ENCODE measurements at regions not wholly inside any gene's neighbourhood (a gene's known extent, or its start where the extent isn't known, plus 50 kb on each side); places are given as distances from the start of the nearest gene placed in this dataset.

DNA sequence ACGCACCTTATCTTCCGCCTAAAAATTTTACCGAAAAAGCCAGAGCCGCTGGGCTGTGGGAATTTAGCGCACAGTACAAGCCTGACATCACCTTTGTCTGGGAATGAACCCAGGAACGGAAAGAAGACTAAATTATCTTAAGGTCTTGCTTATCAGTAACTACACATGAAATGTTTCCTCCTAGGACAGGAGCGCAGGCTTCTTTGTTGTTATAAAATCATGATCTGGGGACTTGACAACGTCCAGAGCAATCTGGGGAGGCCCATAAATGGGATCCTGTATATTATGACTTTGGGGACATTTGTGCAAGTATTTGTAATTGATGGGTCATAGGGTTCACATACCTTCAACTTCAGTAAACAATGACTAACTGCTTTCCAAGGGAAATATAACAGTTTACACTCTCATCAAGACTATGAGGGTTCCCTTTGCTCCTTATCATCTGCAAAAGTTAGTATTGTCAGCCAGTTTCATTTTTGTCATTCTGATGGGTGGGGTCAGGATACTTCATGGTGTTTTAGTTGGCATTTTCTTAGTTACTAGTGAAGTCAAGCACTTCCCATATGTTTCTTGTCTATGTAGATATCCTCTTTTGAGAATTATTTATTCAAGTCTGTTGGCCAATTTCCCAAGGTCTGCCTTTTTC is 213.9 kb upstream of the PFN2 start:
- Histone ChIP-seq H4K8ac (ENCODE audit: low read depth in 2 of 2, low read length in 2 of 2) (peak overlapping the region in 1 of 2 experiments; percentile 76; a peak in 1 of 4 replicates), H3K9me1 (ENCODE audit: insufficient read depth, low read length) (no peaks in the 10 kb centered on the region), H3K4ac (ENCODE audit: low read depth, low read length) (peak overlapping the region; percentile 80), H2AK5ac (ENCODE audit: low read depth, low read length) (no peak overlapping the region), H2BK5ac (ENCODE audit: low read depth, low read length, poor library complexity, severe bottlenecking) (peak overlapping the region; percentile 12), H3K27ac (ENCODE audit: insufficient read depth, low read length) (peak overlapping the region; percentile 36; the same call in 1 of the 2 replicates), H4K91ac (ENCODE audit: insufficient read depth, low read depth, low read length) (peak overlapping the region; percentile 28; the same call in 1 of the 2 replicates), H4K20me1 (ENCODE audit: insufficient read depth, low read length) (no peaks in the 10 kb centered on the region), H3K27me3 (ENCODE audit: control insufficient read depth, insufficient read depth, low read length) (no peaks in the 10 kb centered on the region), H2AK9ac (replicated peaks; ENCODE audit: low read depth, low read length, poor library complexity) (peak overlapping the region; percentile 71), H3K18ac (ENCODE audit: low read depth, low read length) (no peak overlapping the region), H3K4me2 (ENCODE audit: low read depth, low read length) (peak overlapping the region; percentile 80), H3K79me1 (ENCODE audit: low read depth in 1 of 2, low read length in 2 of 2) (peaks cover 0 to 5% of the 10 kb centered on the region in 2 experiments; a peak in 1 of 4 replicates), H4K5ac (ENCODE audit: low read depth, low read length) (no peak overlapping the region), H3K4me3 (ENCODE audit: insufficient read depth, low read depth, low read length) (peak overlapping the region; percentile 26; the same call in 1 of the 2 replicates), H2AFZ (replicated peaks; ENCODE audit: low read length, poor library complexity) (peak overlapping the region; percentile 96), H2BK15ac (ENCODE audit: low read depth, low read length) (peak overlapping the region; percentile 88; the same call in 1 of the 3 replicates), H2BK120ac (ENCODE audit: low read depth, low read length) (peak overlapping the region; percentile 95), H2BK20ac (ENCODE audit: low read depth, low read length) (peak overlapping the region; percentile 53; the same call in 1 of the 2 replicates), H3K23ac (ENCODE audit: low read depth, low read length) (peak overlapping the region; percentile 54), H3K56ac (ENCODE audit: extremely low read depth, insufficient read depth, low read length) (peak overlapping the region; percentile 36; the same call in 1 of the 2 replicates), H3K9me3 (ENCODE audit: control insufficient read depth, insufficient read depth, low read length) (no peaks in the 10 kb centered on the region), H3K14ac (replicated peaks; ENCODE audit: low read depth, low read length) (peak overlapping the region; percentile 90; the same call in 1 of the 2 replicates), H3K9ac (ENCODE audit: low read depth, low read length) (peak overlapping the region; percentile 34; the same call in 1 of the 2 replicates), H3K36me3 (ENCODE audit: control insufficient read depth, insufficient read depth, low read length) (no peaks in the 10 kb centered on the region), H3K4me1 (ENCODE audit: control insufficient read depth, insufficient read depth, low read length) (peaks cover 2% of the 10 kb centered on the region; the same call in 1 of the 2 replicates)
- POLR2A ChIA-PET (ENCODE audit: unreplicated experiment), result interaction anchor here (0.6 to 1.0 kb wide), 5 partner anchors 39 to 1882 kb away, joined by 3 to 17 read pairs (median 4); partner anchors contain the start of gene PFN2
- 0% methylated on average over 2 of the region's 8 CpGs; no CpG with 5 or more reads in 1 of the 2 experiments for WGBS, 2 experiments (ENCODE audit: extremely low coverage in 2 of 2, insufficient read length in 1 of 2)
- intact Hi-C loops (cut with micrococcal nuclease) (loop anchor here (1.0 to 5.0 kb wide), 4 partner anchors 36 to 248 kb away; no protein-coding TSS in a partner anchor), dilution Hi-C loops (cut with HindIII; ENCODE audit: low sequenced_read_pairs, unreplicated experiment) (no loop called here), in situ Hi-C loops (cut with MboI; ENCODE audit: low sequenced_read_pairs) (loop anchor here (5.0 kb wide), 1 partner anchor 217 kb away; no protein-coding TSS in a partner anchor)
- peak; percentile 47 for ATAC-seq (ENCODE audit: low read depth)
- DNase-seq, result peak; percentile 11
- TF ChIP-seq MAZ (IDR thresholded peaks at IDR 0.05; ENCODE audit: borderline replicate concordance, low read depth, low read length) (no peak), MAFK (IDR thresholded peaks at IDR 0.05; ENCODE audit: low read depth, low read length) (no peak)
- BruUV-seq (replicated peaks), result no TSS peak
- CTCF ChIA-PET, result interaction anchor here (0.6 to 2.0 kb wide), 13 partner anchors 9 to 305 kb away, joined by 3 to 16 read pairs (median 4); no protein-coding TSS in a partner anchor

All from IMR-90 (cell line).